NCI-H226 (cell line): ENCODE measurements at regions not wholly inside any gene's neighbourhood (a gene's known extent, or its start where the extent isn't known, plus 50 kb on each side); places are given as distances from the start of the nearest gene placed in this dataset.

ENCODE experiments used
- DNase-seq: peaks from one replicate; pipeline ENCODE4 v3.0.0-alpha.2; 2015

DNA sequence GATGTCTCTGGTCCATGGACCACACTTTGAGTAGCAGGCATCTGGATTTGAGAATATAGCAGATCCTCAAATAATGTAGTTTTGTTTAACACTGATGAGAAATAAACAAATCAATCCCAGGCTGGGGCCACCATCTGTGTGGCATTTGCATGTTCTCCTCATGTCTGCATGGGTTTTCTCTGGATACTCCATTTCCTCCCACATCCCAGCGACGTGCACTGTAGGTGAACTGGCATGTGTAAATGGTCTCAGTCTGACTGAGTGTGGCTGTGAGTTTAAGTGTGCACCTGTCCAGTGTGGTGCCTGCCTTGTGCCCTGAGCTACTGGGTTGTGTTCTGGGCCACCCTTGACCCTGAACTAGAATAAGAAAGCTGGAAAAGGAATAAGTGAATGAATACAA, 66.3 kb upstream of the NANOGP8 start:
- DNase-seq, result no peak

DNA sequence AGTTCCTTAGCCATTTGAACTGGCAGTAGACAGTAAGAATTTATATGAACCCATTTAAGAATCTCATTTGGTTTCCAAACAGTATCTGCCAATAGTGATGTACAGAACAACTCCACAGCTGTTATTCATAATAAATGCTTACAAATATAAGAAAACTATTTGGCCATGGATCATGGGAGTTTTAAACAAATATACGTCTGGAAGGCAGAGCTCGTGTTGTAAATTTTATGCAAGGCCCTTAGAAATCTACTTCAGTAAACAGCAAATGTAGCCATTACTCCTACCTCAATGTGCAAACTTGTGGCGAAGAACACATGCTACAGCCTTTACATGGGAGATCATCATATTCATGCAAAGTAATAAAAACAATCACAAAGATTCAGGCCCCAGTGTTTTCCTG, 65.3 kb upstream of the NANOGP8 start:
- DNase-seq, result no peak

DNA sequence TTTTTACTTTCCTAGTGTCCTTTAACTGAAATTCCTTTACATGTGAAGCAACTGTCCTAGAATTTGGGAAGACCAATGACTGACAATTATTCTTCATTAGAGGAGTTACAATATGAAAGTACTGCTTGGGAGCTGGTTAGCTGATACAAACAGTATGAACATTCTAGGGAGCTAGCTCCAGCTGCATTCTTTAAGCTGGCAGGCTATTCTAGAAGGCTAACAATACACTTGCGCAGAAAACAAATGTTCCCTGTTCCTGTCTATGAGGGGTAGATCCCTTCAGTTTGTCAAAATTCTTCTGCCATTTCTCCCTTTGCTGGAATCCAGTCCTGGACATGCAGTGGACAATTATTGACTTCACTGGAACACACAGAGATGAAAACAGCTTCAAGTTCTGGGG, 60.2 kb upstream of the NANOGP8 start:
- no peak for DNase-seq

DNA sequence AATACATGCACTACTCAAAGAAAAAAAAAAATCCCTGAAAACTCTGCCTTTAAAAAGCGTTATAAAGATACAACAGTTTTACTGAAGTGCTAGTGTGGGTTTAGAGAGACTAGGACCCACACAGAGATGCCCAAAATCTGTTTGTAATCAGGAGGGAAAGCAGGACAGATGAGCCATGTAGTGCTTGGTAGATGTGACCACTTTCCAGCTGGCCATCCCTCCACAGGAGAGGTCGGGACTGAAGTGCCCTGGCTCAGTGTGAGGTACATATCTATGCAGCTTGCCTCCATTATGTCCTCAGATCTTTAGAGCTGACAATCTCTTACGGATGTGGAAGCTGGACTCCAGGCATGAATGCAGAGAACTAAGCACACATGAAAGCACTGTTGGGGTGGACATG, 57.5 kb upstream of the NANOGP8 start:
- no peak for DNase-seq

DNA sequence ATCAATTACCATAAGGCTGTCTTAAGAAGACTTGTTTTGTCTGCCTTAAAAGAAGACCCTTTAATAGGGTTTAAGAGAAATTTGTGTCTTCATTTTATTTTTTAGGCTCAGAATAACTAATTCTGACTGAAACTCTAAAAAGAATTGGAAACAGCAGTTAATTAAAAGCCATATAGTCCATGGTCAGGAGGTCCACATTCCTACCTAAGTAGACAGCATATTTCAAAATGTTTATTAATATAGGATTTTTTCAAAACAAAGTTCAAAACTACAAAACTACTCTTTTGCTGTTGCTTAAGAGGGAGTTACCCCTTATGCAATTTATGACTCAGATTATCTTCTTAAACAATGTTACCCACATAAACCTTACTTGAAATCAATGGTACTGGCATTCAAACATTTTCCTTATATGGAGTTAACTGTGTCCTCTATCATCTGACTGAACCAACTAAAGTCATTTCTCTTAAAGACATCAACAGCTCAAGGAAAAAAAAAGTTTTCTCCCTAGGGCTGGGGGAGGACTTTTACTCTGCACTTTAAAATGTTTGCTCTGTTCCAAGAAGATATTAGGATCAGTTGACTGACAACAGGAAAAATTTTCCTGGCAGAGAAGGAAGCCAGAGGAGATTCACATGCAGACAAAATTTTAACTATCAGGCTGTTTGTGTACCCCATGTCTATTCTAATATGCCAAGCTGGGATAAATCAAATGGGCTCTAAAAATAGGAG, 56.8 kb upstream of the NANOGP8 start:
- peak; percentile 72 for DNase-seq

DNA sequence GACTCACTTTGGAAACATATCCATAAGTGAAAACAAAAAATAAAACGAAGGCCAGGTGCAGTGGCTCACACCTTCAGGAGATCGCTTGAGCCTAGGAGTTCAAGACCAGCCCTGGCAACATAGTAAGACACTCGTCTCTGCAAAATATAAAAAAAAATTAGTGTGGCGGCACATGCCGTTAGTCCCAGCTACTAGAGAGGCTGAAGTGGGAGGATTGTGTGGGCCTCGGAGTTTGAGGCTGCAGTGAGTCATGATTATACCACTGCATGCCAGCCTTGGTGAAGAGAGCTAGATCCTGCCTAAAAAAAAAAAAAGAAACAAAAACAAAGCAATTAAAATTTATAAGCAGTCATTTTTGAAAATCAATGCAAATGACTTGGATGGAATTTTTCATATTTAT, 54.7 kb upstream of the NANOGP8 start:
- peak; percentile 55 for DNase-seq

DNA sequence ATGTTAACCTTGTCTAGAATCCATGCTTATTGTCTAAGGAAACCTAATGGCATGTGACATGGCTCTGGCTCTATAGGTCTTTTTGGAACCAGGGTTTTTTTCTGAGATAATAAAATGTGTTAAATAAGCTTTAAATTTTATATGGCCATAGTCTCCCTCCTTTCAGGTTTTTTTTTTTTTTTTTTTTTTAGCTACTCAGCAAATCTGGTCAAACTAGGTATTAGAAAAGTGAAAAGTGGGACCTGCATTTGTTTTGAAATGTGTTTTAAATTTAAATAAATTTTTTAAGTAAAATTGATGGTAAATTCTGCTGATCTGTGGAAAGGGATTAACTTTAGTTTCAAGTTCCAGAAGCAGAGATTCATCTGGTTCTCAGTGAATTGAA, 52.1 kb upstream of the NANOGP8 start:
- no peak for DNase-seq

DNA sequence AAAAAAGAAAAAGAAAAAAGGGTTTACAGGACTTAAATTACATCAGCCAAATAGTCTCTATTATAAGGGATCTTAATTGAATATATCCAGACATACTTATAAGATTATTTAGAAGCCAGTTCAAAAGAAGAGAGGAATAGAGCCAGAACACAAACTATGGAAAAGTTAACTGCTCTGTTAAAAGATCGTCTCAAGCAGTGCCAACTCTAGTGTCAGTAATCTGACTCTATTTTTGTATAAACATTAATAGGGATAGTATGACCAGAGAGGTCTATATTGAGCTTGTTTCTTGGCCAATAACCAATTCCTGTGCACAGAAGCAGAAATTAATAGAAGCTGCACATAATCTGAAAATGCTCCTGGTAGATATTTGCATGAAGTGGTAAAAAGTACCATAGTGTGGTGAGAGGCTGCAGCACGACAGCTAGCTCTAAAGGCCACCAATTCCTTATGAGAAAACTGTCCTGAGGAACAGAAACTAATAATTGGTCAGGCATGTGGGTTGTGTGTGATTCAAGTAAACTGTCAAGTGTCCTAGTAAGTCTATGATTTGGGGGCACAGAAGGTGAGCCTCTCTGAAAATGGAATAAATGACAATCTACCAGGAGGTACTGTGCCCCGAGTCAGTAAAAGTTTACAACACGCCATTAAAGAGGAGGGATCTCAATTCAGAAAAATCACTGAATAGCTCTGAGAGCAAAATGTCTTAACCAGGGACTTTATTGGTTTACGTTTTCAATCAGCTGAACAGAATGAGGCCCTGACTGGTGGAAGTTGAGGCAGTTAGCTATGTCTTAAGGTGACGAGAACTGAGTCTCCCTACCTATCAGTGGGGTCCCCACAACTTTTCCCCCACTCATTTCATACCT, 51.5 kb upstream of the NANOGP8 start:
- no peak for DNase-seq
